CD4-positive, alpha-beta T cell treated with Interleukin-4 for 4 hours (primary cell): ENCODE measurements at regions not wholly inside any gene's neighbourhood (a gene's known extent, or its start where the extent isn't known, plus 50 kb on each side); places are given as distances from the start of the nearest gene placed in this dataset.
"Not testable (repeated sequence)": the region's sequence is repeated elsewhere in the genome, so short reads cannot be mapped to it uniquely, and the experiment has no call there.

ENCODE experiments used
- DNase-seq: peaks from one replicate; pipeline ENCODE4 v3.0.0-alpha.2; 2020

DNA sequence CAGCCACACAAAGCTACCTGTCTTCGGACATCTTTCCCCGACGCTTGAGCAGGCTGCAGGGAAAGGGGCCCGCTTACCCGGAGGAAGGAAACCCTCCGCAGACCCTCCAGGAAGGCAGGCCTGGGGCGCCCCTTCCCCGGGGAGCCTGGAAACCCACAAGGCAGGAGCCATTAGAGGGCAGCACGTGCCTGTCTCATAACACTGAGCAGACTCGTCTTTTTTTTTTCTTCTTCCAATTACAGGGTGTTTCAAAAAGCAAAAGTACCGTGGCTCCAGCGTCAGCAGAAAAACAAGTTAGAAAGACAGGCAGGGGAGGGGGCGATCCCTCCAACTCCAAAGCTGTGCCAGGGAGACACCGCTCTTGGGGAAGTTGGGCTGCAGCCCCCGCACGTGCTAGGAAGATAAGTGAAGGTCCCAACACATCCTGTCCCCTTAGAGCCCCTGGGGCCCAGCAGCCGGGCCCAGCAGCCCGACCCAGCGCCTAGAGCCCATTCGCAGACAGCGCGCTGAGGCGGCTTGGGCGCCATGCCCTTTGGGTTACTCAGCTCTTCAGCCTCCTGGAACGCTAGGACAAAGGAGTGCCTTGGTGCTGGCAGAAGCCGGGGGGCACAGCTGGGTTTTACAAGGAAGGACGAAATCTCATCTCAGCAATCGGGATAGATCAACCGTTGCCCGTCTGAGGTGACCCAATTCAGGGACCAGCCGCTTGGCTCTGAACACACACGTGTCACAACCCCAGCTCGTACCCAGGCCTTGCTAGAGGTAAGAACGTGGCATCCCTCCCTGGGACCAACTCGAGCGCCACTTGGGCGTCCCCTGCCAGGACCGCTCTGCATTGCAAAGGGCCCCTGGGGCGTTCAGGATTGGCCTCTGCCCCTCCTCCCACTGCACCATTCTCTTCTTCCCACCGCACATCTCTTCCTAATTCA lies 136.3 kb downstream of the LY86 start:
- no peak for DNase-seq

DNA sequence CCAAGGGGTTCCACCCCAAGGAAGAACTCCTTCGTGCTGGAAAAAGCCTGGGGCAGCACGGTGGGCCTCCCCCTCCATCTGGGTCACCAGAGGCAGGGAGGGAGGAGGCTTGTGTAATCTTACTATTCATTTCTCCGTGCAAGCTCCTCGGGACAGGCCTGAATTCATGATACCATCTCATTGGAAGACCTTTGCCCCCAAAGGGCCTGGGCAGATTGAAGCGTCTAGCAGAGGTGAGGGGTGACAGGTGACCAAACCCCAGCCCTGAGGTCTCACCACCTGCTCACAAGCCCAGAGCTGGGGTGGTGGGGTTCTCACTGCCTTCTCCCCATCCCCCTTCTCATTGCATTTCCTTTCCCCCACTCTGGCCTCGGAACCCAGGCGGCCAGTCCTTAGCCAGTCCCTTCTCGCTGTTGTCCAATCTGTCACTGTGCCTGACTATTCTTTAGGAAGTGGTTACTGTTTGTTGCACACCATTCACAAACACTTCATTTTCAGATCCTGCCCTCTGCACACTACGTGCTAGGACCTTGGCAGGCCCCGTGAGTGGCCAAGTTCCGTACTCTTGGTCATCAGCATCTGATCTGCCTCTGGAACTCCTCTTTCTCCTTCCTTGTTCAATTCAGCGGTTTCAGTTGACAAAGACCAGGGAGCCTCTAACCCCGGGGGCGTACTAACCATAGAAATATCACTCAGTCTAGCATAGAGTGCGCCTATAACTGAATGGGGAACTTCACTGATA lies 137.1 kb downstream of the LY86 start:
- DNase-seq = no peak

DNA sequence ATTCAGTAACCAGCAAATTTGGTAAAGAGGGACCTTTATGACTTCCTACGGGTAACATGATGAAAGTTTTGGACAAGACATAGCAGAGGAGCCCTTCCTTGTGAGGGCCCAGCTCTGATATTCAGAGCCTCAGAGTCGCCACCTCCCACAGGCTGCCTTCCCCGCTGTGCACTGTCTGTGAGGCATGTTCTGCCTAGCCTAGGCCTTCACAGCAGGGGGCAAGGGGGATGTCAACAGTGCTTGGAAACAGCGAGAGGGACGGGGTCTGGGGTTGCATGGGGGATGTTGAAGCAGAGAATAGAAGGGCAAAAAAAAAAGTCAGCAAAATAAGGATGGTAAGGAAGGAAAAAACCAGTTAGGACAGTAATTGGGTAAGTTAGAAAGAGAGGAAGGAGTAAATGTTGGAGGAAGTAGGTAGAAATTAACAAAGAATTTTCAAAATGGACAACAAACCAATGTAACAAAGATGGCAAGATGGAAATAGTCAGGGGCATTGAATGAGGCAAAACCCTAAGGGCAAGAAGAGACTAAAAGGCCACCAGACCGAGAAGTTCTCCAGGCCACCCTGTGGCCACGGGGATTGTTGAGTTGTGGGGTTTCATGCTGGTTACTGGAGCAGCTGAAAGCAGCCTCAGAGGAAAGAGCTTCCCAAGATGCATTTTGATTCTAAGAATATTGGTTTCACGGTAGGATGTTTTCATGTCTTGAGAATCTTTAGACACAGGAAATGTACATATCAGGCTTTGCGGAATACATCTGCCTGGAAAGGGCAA lies 139.8 kb downstream of the LY86 start:
- DNase-seq = no peak

DNA sequence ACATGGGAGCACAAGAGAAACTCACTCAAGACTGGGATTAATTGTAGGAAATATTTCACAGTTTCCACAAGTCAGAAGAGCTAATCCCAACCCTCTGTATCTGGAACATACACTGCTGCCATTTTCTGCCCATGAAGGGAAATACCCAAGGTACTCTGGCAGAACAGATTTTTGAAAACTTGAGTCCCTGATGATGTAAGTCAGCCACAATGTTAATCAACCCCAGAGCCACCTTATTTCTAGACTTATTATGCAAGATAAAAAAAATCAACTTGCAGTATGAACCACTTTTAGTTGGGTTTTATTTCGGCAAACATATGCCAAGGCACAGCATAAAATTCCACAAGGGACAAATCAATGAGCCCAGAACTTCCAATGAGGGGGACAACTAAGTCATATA lies 141.5 kb downstream of the LY86 start:
- DNase-seq = no peak

DNA sequence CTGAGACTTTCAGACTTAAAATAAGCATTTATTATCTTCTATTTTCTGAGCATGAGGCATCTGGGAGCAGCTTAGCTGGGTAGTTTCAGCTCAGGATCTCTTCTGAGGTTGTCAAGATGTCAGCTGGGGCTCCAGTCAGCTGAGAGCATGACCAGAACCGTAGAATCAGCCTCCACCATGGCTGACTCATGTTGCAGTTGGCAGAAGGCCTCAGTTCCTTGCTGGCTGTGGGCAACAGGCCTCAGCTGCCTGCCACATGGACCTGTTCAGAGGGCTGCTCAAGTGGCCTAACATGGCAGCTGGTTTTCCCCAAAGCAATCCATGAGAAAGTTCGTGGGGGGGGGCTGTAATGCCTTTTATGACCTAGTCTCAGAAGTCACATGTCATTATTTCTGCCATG lies 142.3 kb downstream of the LY86 start:
- DNase-seq = no peak

DNA sequence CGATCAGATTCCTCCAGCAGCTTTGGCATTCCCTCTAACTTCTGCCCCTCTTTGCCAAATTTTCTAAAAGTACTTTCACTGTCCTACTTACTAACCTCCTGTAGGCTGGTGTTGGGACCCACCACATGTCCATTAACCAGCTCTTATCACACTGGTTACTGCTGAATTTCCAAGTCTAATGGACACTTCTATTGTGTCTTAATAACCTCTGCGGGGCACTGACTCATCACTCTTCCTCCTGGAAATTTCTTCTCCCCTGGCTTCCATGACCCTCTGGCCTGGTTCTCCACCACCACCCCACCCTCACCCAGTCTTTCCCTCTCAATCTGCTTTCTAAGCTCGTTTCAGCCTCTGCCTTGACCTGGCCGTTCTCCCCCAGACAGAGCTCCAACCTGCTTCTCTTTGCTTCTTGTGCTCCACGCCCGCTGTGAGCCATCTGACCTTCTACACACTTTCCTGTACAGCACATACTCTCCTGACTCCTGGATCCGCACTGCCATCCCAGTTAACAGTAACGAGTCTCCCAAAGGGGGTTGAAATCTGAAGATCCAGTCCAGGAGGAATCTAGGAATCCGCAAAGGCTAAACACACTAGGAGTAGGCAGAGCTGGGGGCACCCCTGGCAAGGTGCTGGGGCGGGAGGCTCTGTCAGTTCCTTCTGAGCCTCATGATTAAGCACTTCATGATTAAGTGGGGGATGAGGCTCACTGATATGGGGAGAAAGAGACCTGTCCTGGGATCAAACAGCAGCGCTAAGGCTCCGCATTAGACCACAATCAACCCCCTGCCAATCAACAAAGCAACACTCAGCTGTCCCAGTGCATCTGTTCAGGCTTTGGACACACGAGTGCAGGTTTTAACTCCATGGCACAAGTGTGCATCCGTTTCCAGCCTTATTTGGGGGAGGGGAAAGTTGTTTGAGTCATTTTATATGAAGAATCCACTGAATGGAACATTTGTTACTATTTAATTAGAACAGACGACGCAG lies 146.3 kb downstream of the LY86 start:
- DNase-seq = no peak

DNA sequence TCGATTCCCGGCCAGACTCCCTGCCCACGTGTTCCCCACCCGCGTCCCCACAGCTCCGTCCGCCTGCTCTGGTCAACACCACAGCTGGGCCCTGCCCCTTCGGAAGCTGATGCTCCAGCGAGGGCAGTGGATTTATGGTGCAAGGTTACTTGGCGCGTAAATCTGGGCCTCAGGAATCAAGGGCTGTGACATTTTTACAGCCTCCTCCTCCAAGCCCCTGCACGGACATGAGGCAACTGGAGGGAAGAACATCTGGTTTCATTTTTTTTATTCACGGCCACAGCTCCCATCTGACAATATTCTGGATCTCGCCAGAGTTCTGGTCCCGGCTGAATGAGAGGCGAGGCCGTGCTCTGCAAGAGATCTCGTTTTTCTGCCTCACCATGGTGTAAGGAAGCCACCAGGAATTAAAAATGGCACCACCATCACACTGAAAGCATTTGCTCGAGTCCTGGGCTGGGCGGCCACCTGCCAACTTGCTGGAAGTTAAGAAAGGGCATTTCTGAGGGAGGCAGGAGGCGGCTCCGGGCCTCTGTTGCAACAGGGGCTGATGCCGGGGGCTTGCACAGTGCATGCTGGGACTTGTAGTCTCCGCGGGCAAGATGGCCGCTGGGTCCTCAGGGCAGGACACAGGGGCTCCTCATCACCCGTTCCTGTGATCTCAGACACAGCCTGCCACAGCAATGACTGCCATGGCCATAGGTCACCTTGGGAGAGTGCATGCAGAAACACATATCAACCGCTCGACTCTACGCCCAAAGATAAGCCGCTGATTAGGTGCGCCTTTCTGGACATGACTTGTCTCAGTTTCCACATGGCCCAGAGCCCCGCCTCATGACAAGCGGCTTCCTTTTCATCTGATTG lies 148.5 kb downstream of the LY86 start:
- DNase-seq = no peak

DNA sequence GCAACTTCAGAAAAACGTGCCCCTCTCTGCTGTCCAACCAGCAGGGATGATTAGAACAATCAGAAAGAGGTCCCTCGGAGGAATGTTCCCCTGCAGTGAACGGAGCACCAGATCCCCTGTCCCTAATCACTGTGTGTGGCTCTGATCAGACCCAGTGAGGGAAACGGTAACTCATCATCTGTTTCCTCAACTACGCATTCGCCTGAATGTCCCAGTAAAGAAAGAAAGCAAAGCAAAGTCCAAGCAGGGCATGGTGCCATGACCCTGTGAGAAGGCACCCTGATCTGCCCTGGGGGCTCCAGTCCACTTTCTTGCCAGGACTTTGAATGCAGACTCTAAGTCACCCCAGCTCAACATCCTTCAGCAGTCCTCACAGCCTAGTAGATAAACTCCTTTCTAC lies 149.2 kb downstream of the LY86 start:
- no peak for DNase-seq

DNA sequence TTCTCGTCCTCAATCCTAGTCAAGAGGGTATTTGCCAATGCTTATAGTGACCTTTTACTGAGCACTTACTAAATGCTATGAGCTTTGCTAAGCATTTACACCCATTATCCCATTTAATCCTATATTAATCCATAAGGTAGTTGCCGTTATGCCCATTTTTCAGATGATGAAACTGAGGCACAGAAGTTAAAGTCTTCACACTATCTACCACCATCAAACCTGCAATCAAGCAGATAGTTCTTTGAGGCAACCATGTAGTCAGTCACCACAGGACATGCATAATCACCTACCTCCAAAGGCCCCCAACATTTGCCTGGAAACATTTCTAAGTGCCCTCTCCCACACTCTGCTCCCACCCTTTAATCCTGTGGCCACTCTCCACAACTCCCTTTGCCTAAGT lies 149.6 kb downstream of the LY86 start:
- no peak for DNase-seq

DNA sequence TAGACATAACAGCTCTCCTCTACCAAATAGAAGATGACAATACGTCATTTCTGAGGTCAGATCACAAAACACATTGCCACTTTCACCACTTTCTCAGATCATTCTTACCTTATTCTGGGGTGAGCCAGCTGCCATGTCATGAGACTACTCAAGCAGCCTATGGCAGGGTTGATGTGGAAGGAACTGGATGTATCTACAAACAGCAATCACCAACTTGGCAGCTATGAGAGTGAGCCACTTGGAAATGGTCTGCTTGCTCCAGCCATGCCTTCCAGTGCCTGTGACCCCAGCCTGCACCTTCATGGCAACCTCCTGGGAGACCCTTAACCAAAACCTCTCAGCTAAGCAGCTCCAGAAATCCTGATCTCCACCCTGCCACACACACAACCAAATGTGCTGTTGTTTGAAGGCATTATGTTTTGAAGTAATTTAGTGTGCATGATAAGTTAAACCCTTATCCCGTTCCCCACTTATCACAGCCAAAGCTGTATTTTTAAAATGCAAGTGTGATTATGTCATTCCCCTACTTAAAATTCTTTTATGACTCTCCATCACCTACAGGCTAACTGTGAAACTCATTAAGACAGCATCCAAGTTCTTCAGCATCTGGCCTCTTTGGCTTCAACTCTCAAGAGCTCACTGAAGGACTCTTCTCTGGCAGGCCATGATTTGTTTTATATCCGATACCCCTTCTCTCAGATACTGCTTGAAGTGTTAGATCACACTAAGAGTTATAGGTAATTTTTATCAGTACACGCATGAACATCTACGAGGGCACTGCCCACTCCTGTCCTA lies 150.6 kb downstream of the LY86 start:
- DNase-seq = no peak

DNA sequence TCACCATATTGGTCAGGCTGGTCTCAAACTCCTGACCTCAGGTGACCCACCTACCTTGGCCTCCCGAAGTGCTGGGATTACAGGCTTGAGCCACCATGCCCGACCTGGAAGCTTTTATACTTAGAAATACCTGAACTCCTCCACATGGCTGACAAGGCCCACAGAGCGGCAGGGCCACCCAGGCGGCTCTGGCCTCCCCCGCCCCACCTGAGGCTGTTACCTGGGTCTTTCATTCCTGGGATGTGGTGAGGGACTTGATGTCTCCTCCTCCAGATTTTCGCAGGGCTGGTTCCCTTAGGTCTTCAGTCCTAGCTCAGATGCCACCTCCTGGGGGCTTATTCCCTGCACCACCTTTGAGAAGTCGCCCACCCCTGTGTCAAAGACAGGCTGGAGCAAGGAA lies 152.1 kb downstream of the LY86 start:
- no peak for DNase-seq

DNA sequence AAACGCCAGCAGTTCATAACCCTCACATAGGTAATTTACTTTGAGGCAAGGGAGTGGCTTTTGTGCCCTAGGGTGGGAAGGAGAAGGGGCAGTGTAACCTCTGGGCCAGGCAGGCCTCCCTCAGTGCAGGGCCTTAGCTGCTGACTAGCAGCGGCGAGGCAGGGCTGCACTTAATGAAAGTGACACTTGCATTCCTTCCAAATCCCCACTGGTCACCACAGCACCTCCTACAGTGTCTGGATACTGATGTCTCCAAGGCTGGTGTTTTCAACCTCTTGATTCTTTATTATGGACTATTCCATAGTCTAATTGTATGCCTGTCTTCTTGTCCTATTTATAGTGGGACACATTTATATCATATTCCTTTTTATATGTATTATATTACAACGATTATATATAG lies 152.7 kb downstream of the LY86 start:
- no peak for DNase-seq

DNA sequence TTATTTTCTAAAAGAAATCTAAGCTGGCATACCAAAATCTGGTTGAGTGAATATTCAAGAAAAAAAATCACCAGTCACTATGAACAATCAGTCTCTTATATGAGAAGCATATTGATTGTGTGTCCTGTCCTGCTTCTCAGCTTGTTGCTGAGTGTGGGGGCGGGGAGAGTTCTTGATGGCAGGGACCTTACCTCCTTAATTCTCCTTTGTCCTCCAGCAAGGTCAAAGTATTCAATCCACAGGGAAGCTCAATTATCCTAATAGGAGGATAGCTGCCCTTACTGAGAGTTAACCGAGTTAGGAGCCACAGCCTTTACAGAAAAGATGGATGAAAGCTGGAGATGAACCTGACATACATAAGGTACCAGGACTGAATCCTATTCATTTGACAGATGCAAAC lies 154.0 kb downstream of the LY86 start:
- no peak for DNase-seq

DNA sequence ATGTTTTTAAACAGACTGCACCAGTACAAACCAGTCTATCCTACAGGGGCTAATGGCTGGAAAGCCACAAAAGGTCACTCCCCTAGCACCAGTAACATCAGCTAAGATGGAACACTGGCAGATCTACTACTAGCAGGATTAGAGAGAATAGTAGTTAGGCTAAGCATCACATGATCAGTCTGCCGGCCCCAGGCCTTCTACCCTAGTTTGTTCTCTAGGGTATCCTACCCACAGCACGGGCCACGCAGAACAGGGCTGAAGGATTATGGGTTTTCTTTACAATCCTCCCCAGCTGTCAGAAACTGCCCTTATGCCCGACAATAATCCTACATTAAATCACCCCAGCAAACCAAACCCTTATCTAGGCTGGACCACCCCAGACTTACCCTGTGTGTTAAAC lies 156.0 kb downstream of the LY86 start:
- no peak for DNase-seq

DNA sequence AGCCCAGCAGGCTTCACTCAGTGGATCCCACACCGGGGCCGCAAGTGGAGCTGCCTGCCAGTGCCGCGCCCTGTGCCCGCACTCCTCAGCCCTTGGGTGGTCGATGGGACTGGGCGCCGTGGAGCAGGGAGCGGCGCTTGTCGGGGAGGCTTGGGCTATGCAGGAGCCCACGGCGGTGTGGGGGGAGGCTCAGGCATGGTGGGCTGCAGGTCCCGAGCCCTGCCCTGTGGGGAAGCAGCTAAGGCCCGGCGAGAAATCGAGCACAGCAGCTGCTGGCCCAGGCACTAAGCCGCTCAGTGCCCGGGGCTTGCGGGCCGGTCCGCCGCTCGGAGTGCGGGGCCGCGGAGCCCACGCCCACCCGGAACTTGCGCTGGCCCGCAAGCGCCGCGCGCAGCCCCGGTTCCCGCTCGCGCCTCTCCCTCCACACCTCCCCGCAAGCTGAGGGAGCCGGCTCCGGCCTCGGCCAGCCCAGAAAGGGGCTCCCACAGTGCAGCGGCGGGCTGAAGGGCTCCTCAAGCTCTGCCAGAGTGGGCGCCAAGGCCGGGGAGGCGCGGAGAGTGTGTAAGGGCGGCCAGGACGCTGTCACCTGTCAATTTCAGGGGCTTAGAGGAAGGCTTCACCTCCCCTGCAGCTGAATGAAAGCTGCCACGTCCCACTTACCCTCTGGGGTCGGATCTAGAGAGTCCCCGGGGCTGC lies 157.3 kb downstream of the LY86 start:
- DNase-seq = not testable (repeated sequence)

DNA sequence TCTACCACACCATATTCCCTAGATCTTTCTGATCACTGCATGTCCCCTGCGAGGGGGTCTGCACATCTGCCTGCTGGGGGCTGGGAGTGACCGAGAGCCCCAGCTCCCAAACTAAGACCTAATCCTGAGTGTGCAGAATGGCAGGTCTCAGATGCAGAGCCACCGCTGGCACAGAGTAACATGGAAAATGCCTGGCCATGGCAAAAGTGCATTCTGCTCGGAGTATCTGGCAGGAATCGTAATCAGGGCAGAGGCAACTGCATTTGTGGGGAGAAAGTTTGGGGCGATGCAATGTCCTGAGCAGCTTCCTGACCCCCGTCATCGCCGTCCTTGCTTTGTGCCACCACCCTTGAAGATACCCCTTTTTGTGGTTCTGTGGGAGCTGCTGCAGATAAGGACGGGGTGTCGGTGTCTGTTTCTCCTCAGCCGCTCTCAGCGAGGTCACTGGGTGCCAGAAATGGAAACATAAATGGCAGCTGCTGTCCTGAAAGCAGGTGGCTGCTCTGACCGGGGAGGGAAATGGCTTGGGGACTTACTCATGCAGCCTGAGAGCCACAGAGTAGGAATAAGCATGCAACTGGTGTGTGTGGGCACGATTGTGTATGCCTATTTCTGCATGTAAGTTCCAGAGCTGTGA lies 157.9 kb downstream of the LY86 start:
- no peak for DNase-seq

DNA sequence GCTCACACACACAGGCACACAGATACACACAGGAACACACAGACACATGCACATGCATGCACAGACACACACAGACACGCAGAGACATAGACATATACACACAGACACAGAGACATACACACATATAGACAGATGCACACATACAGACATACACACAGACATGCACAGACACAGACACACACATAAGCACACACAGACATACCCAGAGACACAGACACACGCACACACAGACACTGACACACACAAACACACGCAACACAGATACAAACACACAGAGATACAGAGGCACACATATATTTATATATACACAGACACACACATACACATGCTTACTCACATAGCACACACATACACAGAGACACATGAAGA lies 158.4 kb downstream of the LY86 start:
- DNase-seq = no peak

DNA sequence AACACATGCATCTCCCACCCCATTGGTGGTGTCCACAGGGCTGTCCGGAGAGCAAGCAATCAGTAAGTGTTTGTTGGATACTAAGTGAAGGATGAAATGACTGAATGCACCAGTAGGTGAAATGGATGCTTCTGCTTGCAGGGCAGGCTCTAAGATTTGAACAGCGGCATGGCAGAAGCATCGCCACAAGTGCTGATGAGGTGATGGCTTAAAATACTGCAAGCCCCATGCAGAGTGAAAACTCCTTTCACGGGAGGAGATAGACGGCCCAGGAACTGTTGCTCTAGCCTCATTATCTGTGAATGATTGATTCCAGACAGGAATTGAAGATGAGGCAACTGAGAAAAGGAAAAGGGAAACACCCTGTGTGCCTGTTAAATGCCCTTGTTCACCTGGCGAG lies 158.9 kb downstream of the LY86 start:
- no peak for DNase-seq

DNA sequence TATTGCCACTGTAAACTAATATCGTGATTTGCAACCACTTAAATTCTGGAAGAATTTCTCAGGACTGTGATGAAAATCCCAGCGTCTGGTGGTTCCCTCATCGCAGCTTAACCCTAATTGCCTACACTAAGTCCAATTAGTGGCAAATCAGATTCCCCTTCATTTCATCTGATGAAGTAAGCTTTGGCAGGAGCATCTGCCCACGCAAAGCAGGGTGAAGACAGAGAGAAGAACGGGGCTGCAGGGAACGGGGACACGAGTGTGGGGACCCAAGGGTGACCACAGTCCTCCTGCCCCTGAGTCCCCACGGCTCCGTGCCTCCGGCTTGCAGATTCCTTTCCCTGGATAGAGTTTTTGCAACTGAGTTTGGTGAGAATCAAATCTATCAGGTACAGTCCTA lies 159.5 kb downstream of the LY86 start:
- DNase-seq = no peak
